A549 (cell line): ENCODE measurements at regions not wholly inside any gene's neighbourhood (a gene's known extent, or its start where the extent isn't known, plus 50 kb on each side); places are given as distances from the start of the nearest gene placed in this dataset.

Experiments
- ATAC-seq, 2 experiments: fragments of 200-7000 bp in 1 of 2; fragments of >200 bp in 1 of 2; cut with Nextera tagmentation in 1 of 2; cut with Tn5 transposase in 1 of 2; 3 replicates each; pipeline versions ENCODE4 v1.8.0 to v1.9.1; 2018 to 2020; ENCODE audit warnings: mild to moderate bottlenecking in 1 of 2, moderate library complexity in 1 of 2
- CTCF ChIA-PET: fragments of 300-600 bp; sonication (Branson Sonifier 250); formaldehyde crosslinking; extraction: SDS; loops from one replicate; lab custom pipeline; 2021; ENCODE audit warnings: antibody characterized with exemption, inconsistent platforms; lab: Yijun Ruan, JAX
- POLR2A ChIA-PET: fragments of 350-600 bp; formaldehyde crosslinking; extraction: SDS; loops from one replicate; lab custom pipeline; 2021; ENCODE audit warnings: antibody characterized with exemption, inconsistent platforms; lab: Yijun Ruan, JAX
- DNase-seq, 2 experiments: peaks; one replicate each; pipeline versions ENCODE4 v3.0.0 to v3.0.0-alpha.2; 2011 to 2016; ENCODE audit warnings: low read depth in 1 of 2, low spot score in 1 of 2
- FAIRE-seq: peaks from 2 replicates; lab custom pipeline; 2011; peaks lifted over from hg19 to GRCh38; lab: Jason Lieb, UNC
- H3K27ac ChIP-seq, 2 experiments: fragments of >200 bp; sonication (Bioruptor Twin); formaldehyde crosslinking; 3 replicates each; pipeline ENCODE4 v1.5.1; 2016 to 2017
- H3K4me1 ChIP-seq: fragments of >200 bp; sonication (Bioruptor Twin); formaldehyde crosslinking; 3 replicates; pipeline ENCODE4 v1.6.1; 2016
- H3K4me2 ChIP-seq: fragments of >200 bp; sonication (Bioruptor Twin); formaldehyde crosslinking; 3 replicates; pipeline ENCODE4 v1.6.1; 2016
- H3K4me3 ChIP-seq: fragments of >200 bp; sonication (Bioruptor Twin); formaldehyde crosslinking; 3 replicates; pipeline ENCODE4 v1.5.1; 2016
- H3K9me3 ChIP-seq: fragments of >200 bp; sonication (Bioruptor Twin); formaldehyde crosslinking; 3 replicates; pipeline ENCODE4 v1.6.1; 2016
- CBX2 ChIP-seq: fragments of 200-600 bp; sonication (generic); IDR thresholded peaks from 2 replicates; pipeline ENCODE4 v1.6.1; 2016; ENCODE audit warnings: low read depth, mild to moderate bottlenecking, borderline replicate concordance
- CEBPB ChIP-seq, 2 experiments: fragments of >200 bp in 1 of 2; sonication (Bioruptor Twin) in 1 of 2; formaldehyde crosslinking in 1 of 2; IDR thresholded peaks; 2 replicates each; pipeline ENCODE4 v1.6.1; 2012 to 2016
- CHD2 ChIP-seq: fragments of 150-350 bp; IDR thresholded peaks from 2 replicates; pipeline ENCODE4 v1.6.1; 2014; ENCODE audit warnings: low read length; ENCODE audit not compliant: partially characterized antibody
- E2F6 ChIP-seq: IDR thresholded peaks from 2 replicates; pipeline ENCODE4 v1.6.1; 2012; ENCODE audit warnings: low read depth, borderline replicate concordance
- EHMT2 ChIP-seq: fragments of 200-600 bp; sonication (generic); IDR thresholded peaks from 2 replicates; pipeline ENCODE4 v1.6.1; 2016; ENCODE audit warnings: antibody characterized with exemption, low read depth, mild to moderate bottlenecking, moderate library complexity
- ESRRA ChIP-seq: fragments of 150-350 bp; IDR thresholded peaks from 2 replicates; pipeline ENCODE4 v1.6.1; 2014; ENCODE audit warnings: mild to moderate bottlenecking, low read length, borderline replicate concordance
- FOSB ChIP-seq: fragments of 250-450 bp; sonication (Bioruptor Pico); IDR thresholded peaks from 2 replicates; pipeline ENCODE4 v1.5.0; 2020; ENCODE audit warnings: mild to moderate bottlenecking, moderate library complexity
- HEYL ChIP-seq: fragments of 250-450 bp; sonication (Bioruptor Pico); IDR thresholded peaks from 2 replicates; pipeline ENCODE4 v1.8.0; 2021; ENCODE audit warnings: mild to moderate bottlenecking, moderate library complexity
- HMGXB4 ChIP-seq: fragments of 250-450 bp; sonication (Bioruptor Pico); IDR thresholded peaks from 2 replicates; pipeline ENCODE4 v1.5.0; 2021; ENCODE audit warnings: mild to moderate bottlenecking, moderate library complexity, borderline replicate concordance
- HOXA7 ChIP-seq: fragments of 250-450 bp; sonication (Bioruptor Pico); IDR thresholded peaks from 2 replicates; pipeline ENCODE4 v1.5.0; 2020; ENCODE audit warnings: mild to moderate bottlenecking, moderate library complexity
- JUNB ChIP-seq: fragments of >200 bp; sonication (Bioruptor Twin); formaldehyde crosslinking; IDR thresholded peaks from 2 replicates; pipeline ENCODE4 v1.6.1; 2016
- KDM5A ChIP-seq: fragments of 200-600 bp; sonication (generic); IDR thresholded peaks from 2 replicates; pipeline ENCODE4 v1.6.1; 2016; ENCODE audit warnings: antibody characterized with exemption, mild to moderate bottlenecking
- MAFK ChIP-seq: fragments of 450-650 bp; IDR thresholded peaks from 2 replicates; pipeline ENCODE4 v1.6.1; 2014; ENCODE audit not compliant: partially characterized antibody
- NFE2L2 ChIP-seq: fragments of 150-350 bp; conservative IDR thresholded peaks from 2 replicates; pipeline ENCODE4 v1.6.1; 2014; ENCODE audit warnings: low read length
- NPAS2 ChIP-seq: fragments of 250-450 bp; sonication (Bioruptor Pico); IDR thresholded peaks from 2 replicates; pipeline ENCODE4 v1.8.0; 2022; ENCODE audit warnings: mild to moderate bottlenecking, moderate library complexity, borderline replicate concordance
- PBX3 ChIP-seq: IDR thresholded peaks from 2 replicates; pipeline ENCODE4 v1.6.1; 2012
- RAD21 ChIP-seq, 2 experiments: fragments of >200 bp in 1 of 2; sonication (Bioruptor Twin) in 1 of 2; formaldehyde crosslinking in 1 of 2; IDR thresholded peaks in 1 of 2; conservative IDR thresholded peaks in 1 of 2; 2 replicates in 1 of 2; 3 replicates in 1 of 2; pipeline ENCODE4 v1.6.1; 2012 to 2018; ENCODE audit warnings: inconsistent platforms in 1 of 2
- REST ChIP-seq: fragments of 200-600 bp; sonication (generic); IDR thresholded peaks from 2 replicates; pipeline ENCODE4 v1.6.1; 2016; ENCODE audit warnings: antibody characterized with exemption, mild to moderate bottlenecking, moderate library complexity
- SREBF2 ChIP-seq: fragments of 450-650 bp; IDR thresholded peaks from 2 replicates; pipeline ENCODE4 v1.6.1; 2014; ENCODE audit warnings: mild to moderate bottlenecking, moderate library complexity
- ZNF302 ChIP-seq: fragments of 250-450 bp; sonication (Bioruptor Pico); IDR thresholded peaks from 2 replicates; pipeline ENCODE4 v1.9.0; 2021; ENCODE audit warnings: inconsistent platforms, mild to moderate bottlenecking, moderate library complexity
- ZSCAN20 ChIP-seq: fragments of 250-450 bp; sonication (Bioruptor Pico); IDR thresholded peaks from 2 replicates; pipeline ENCODE4 v1.8.0; 2022; ENCODE audit warnings: mild to moderate bottlenecking, moderate library complexity
- WGBS: methylation state at CpG from one replicate; pipeline ENCODE4 v1.1.6; 2017; ENCODE audit errors: missing lambda C conversion rate; 5-methylcytosine and 5-hydroxymethylcytosine counted together

- POLR2A ChIA-PET, result no interaction called here
- Histone ChIP-seq H3K27ac (no peak overlapping the region), H3K4me1 (no peaks in the 10 kb centered on the region), H3K4me2 (no peak overlapping the region), H3K4me3 (no peak overlapping the region), H3K9me3 (no peaks in the 10 kb centered on the region)
- WGBS, result 84% methylated on average over 2 of the region's 2 CpGs
- CTCF ChIA-PET, result no interaction called here
- FAIRE-seq (no peak), DNase-seq (no peak), ATAC-seq (no peak)
- no peak for TF ChIP-seq REST
- TF ChIP-seq E2F6, result no peak
- no peak for TF ChIP-seq EHMT2
- no peak for TF ChIP-seq KDM5A
- no peak for TF ChIP-seq HEYL
- TF ChIP-seq HOXA7 (CRISPR knock-in tag), result no peak
- TF ChIP-seq MAFK, result no peak
- no peak for TF ChIP-seq ZSCAN20 (CRISPR knock-in tag)
Observed at GRCh38 chr11:28924004-28924403, 815.8 kb downstream of the METTL15 start.

GRCh38 chr11:28922386-28922981, 814.3 kb downstream of the METTL15 start:
- FAIRE-seq (no peak), DNase-seq (no peak), ATAC-seq (no peak)
- Histone ChIP-seq H3K4me1 (no peaks in the 10 kb centered on the region), H3K27ac (no peak overlapping the region), H3K4me2 (no peak overlapping the region), H3K9me3 (no peaks in the 10 kb centered on the region), H3K4me3 (no peak overlapping the region)
- no peak for TF ChIP-seq RAD21 (conservative IDR thresholded peaks at IDR 0.05 in 1 of 2, IDR thresholded peaks at IDR 0.05 in 1 of 2)
- TF ChIP-seq NPAS2 (CRISPR knock-in tag), result no peak
- no peak for TF ChIP-seq SREBF2
- POLR2A ChIA-PET, result no interaction called here
- WGBS, result 55% methylated on average over 2 of the region's 2 CpGs
- CTCF ChIA-PET, result interaction anchor here (1.0 to 1.2 kb wide), 2 partner anchors 13 to 30 kb away, joined by 3 read pairs; no protein-coding TSS in a partner anchor

- FAIRE-seq, result no peak
- Histone ChIP-seq H3K27ac (no peak overlapping the region), H3K9me3 (no peaks in the 10 kb centered on the region), H3K4me2 (no peak overlapping the region), H3K4me3 (no peak overlapping the region), H3K4me1 (no peaks in the 10 kb centered on the region)
- WGBS, result 94% methylated on average over 5 of the region's 5 CpGs
- DNase-seq, result no peak
- POLR2A ChIA-PET, result no interaction called here
- TF ChIP-seq ESRRA (no peak), CBX2 (no peak), NFE2L2 (no peak), FOSB (CRISPR knock-in tag) (no peak), JUNB (no peak), ZNF302 (no peak), REST (no peak), ZSCAN20 (CRISPR knock-in tag) (no peak), HMGXB4 (CRISPR knock-in tag) (no peak), HEYL (no peak), HOXA7 (CRISPR knock-in tag) (no peak), CHD2 (no peak), CEBPB (IDR thresholded peaks at IDR 0.05) (no peak), PBX3 (no peak)
- no peak for ATAC-seq
- CTCF ChIA-PET, result no interaction called here
Observed at GRCh38 chr11:28919194-28919593, 811.0 kb downstream of the METTL15 start.
